NCI-H1417 treated with DMSO at 0.1 percent for 48 hours (cell line): ENCODE measurements at regions not wholly inside any gene's neighbourhood (a gene's known extent, or its start where the extent isn't known, plus 50 kb on each side); places are given as distances from the start of the nearest gene placed in this dataset.
"Not testable (repeated sequence)": the region's sequence is repeated elsewhere in the genome, so short reads cannot be mapped to it uniquely, and the experiment has no call there.

Experiments used
- DNase-seq: peaks from one replicate; lab custom pipeline; 2025; lab: John Stamatoyannopoulos, UW

GRCh38 chr6:121925534-121926255 is 473.8 kb upstream of the HSF2 start:
- no peak for DNase-seq

GRCh38 chr6:121929301-121929700 is 470.2 kb upstream of the HSF2 start:
- DNase-seq, result no peak

GRCh38 chr6:121932076-121932991 is 467.1 kb upstream of the HSF2 start:
- DNase-seq, result no peak

- DNase-seq, result no peak
These were observed 465.0 kb upstream of the HSF2 start for GRCh38 chr6:121934451-121934850.

GRCh38 chr6:121940728-121941127 is 458.7 kb upstream of the HSF2 start:
- DNase-seq, result no peak

- DNase-seq, result no peak
These were observed 455.1 kb upstream of the HSF2 start for GRCh38 chr6:121944354-121944753.

GRCh38 chr6:121951123-121951522 is 448.3 kb upstream of the HSF2 start:
- DNase-seq, result no peak

- DNase-seq, result no peak
These were observed 447.5 kb upstream of the HSF2 start for GRCh38 chr6:121951918-121952379.

GRCh38 chr6:121955401-121955800 is 444.1 kb upstream of the HSF2 start:
- not testable (repeated sequence) for DNase-seq

- DNase-seq, result no peak
These were observed 442.7 kb upstream of the HSF2 start for GRCh38 chr6:121956782-121957181.

- DNase-seq, result no peak
These were observed 440.0 kb upstream of the HSF2 start for GRCh38 chr6:121959501-121959900.

- DNase-seq, result no peak
These were observed 437.8 kb upstream of the HSF2 start for GRCh38 chr6:121961619-121962125.

GRCh38 chr6:121963826-121964225 is 435.6 kb upstream of the HSF2 start:
- no peak for DNase-seq

GRCh38 chr6:121965739-121966138 is 433.7 kb upstream of the HSF2 start:
- DNase-seq, result no peak

GRCh38 chr6:121967631-121968030 is 431.8 kb upstream of the HSF2 start:
- no peak for DNase-seq

- DNase-seq, result no peak
These were observed 427.5 kb upstream of the HSF2 start for GRCh38 chr6:121971931-121972335.

GRCh38 chr6:121984956-121985355 is 414.5 kb upstream of the HSF2 start:
- no peak for DNase-seq

- no peak for DNase-seq
These were observed 406.1 kb upstream of the HSF2 start for GRCh38 chr6:121993362-121993761.

GRCh38 chr6:121994919-121995318 is 404.5 kb upstream of the HSF2 start:
- DNase-seq, result no peak

GRCh38 chr6:121998631-121999030 is 400.8 kb upstream of the HSF2 start:
- no peak for DNase-seq

GRCh38 chr6:121999456-122000065 is 399.9 kb upstream of the HSF2 start:
- no peak for DNase-seq

GRCh38 chr6:122005661-122006060 is 393.8 kb upstream of the HSF2 start:
- DNase-seq, result no peak
